Astrocyte of the cerebellum (primary cell): ENCODE measurements at regions not wholly inside any gene's neighbourhood (a gene's known extent, or its start where the extent isn't known, plus 50 kb on each side); places are given as distances from the start of the nearest gene placed in this dataset.

Source experiments
- DNase-seq: peaks from one replicate; pipeline ENCODE4 v3.0.0-alpha.2; 2011; ENCODE audit warnings: low read depth
- H3K4me3 ChIP-seq: 2 replicates; pipeline ENCODE4 v1.5.1; 2011; ENCODE audit warnings: mild to moderate bottlenecking, low read depth, low read length, moderate library complexity
- CTCF ChIP-seq: IDR thresholded peaks from 2 replicates; pipeline ENCODE4 v1.5.1; 2012; ENCODE audit warnings: low read length, low read depth, moderate library complexity, mild to moderate bottlenecking; ENCODE audit errors: missing control alignments
- in situ Hi-C: cut with HindIII; loops from 2 replicates; pipeline ENCODE4 v1.10.0; 2017; ENCODE audit warnings: low sequenced_read_pairs

- TF ChIP-seq CTCF, result no peak
- in situ Hi-C loops, result no loop called here
- DNase-seq, result no peak
- H3K4me3 ChIP-seq, result no peak overlapping the region
Observed at GRCh38 chr6:132215805-132216204, 185.5 kb downstream of the MOXD1 start.

GRCh38 chr6:132214716-132215115 lies 186.6 kb downstream of the MOXD1 start:
- H3K4me3 ChIP-seq, result no peak overlapping the region
- TF ChIP-seq CTCF, result no peak
- in situ Hi-C loops, result no loop called here
- DNase-seq, result no peak

- H3K4me3 ChIP-seq, result no peak overlapping the region
- DNase-seq, result no peak
- in situ Hi-C loops, result no loop called here
- no peak for TF ChIP-seq CTCF
Observed at GRCh38 chr6:132213732-132214131, 187.5 kb downstream of the MOXD1 start.

GRCh38 chr6:132213191-132213590 lies 188.1 kb downstream of the MOXD1 start:
- no peak overlapping the region for H3K4me3 ChIP-seq
- TF ChIP-seq CTCF, result no peak
- in situ Hi-C loops, result no loop called here
- no peak for DNase-seq

GRCh38 chr6:132210886-132211563 lies 190.2 kb downstream of the MOXD1 start:
- in situ Hi-C loops, result no loop called here
- DNase-seq, result no peak
- no peak for TF ChIP-seq CTCF
- no peak overlapping the region for H3K4me3 ChIP-seq

- no peak for DNase-seq
- in situ Hi-C loops, result no loop called here
- no peak for TF ChIP-seq CTCF
- no peak overlapping the region for H3K4me3 ChIP-seq
Observed at GRCh38 chr6:132209351-132209750, 191.9 kb downstream of the MOXD1 start.
